H1 (cell line): ENCODE measurements at regions not wholly inside any gene's neighbourhood (a gene's known extent, or its start where the extent isn't known, plus 50 kb on each side); places are given as distances from the start of the nearest gene placed in this dataset.

Experiments used
- CTCF ChIA-PET: fragments of 300-600 bp; sonication (Branson Sonifier 250); formaldehyde crosslinking; loops from one replicate; lab custom pipeline; 2021; ENCODE audit not compliant: partially characterized antibody; lab: Charles Lee
- POLR2A ChIA-PET: fragments of 300-600 bp; sonication (Branson Sonifier 250); formaldehyde crosslinking; loops from one replicate; lab custom pipeline; 2021; ENCODE audit warnings: inconsistent platforms; ENCODE audit not compliant: partially characterized antibody; lab: Charles Lee
- DNase-seq, 2 experiments: peaks; one replicate each; pipeline versions ENCODE4 v3.0.0 to v3.0.0-alpha.2; 2010 to 2022; ENCODE audit warnings: low spot score in 2 of 2, low read depth in 1 of 2, mixed read lengths in 1 of 2
- FAIRE-seq: peaks from 2 replicates; lab custom pipeline; 2011; peaks lifted over from hg19 to GRCh38; lab: Jason Lieb, UNC
- H2AFZ ChIP-seq: 2 replicates; pipeline ENCODE4 v1.8.1; 2012; ENCODE audit warnings: low read length, inconsistent platforms
- H2AK5ac ChIP-seq: 2 replicates; pipeline ENCODE4 v1.6.1; 2013; ENCODE audit warnings: low read depth, low read length
- H2BK120ac ChIP-seq: replicated peaks from 2 replicates; pipeline ENCODE3; 2013; ENCODE audit warnings: low read depth, low read length, inconsistent platforms
- H2BK12ac ChIP-seq: 2 replicates; pipeline ENCODE4 v1.6.1; 2013; ENCODE audit warnings: low read depth, low read length
- H2BK15ac ChIP-seq: 2 replicates; pipeline ENCODE4 v1.6.1; 2013; ENCODE audit warnings: low read length
- H2BK20ac ChIP-seq: 2 replicates; pipeline ENCODE4 v1.6.1; 2013; ENCODE audit warnings: low read length
- H2BK5ac ChIP-seq: 2 replicates; pipeline ENCODE4 v1.6.1; 2013; ENCODE audit warnings: low read depth, low read length
- H3K14ac ChIP-seq: 2 replicates; pipeline ENCODE4 v1.6.1; 2013; ENCODE audit warnings: inconsistent platforms; ENCODE audit not compliant: insufficient read length
- H3K18ac ChIP-seq: 2 replicates; pipeline ENCODE4 v1.6.1; 2013; ENCODE audit warnings: low read length; ENCODE audit errors: extremely low read depth
- H3K23ac ChIP-seq: 2 replicates; pipeline ENCODE4 v1.6.1; 2013; ENCODE audit warnings: inconsistent platforms; ENCODE audit not compliant: insufficient read length
- H3K23me2 ChIP-seq: 2 replicates; pipeline ENCODE4 v1.6.1; 2013; ENCODE audit warnings: low read depth, low read length
- H3K27ac ChIP-seq: 2 replicates; pipeline ENCODE4 v1.6.1; 2011; ENCODE audit warnings: low read depth, low read length, inconsistent platforms
- H3K27me3 ChIP-seq, 4 experiments: replicated peaks in 1 of 4; 1 replicate in 1 of 4; 2 replicates in 3 of 4; pipeline versions ENCODE4 v1.6.1 to v1.8.1; 2011 to 2013; ENCODE audit warnings: low read length in 3 of 4, mild to moderate bottlenecking in 3 of 4, inconsistent platforms in 2 of 4, mixed read lengths in 2 of 4, moderate library complexity in 1 of 4; ENCODE audit not compliant: control insufficient read depth in 3 of 4, insufficient read depth in 3 of 4; ENCODE audit errors: extremely low read depth in 1 of 4
- H3K36me3 ChIP-seq, 4 experiments: 2 replicates each; pipeline versions ENCODE4 v1.6.1 to v1.8.1; 2011 to 2013; ENCODE audit warnings: mild to moderate bottlenecking in 4 of 4, low read length in 3 of 4, moderate library complexity in 2 of 4, control low read depth in 1 of 4, inconsistent platforms in 1 of 4; ENCODE audit not compliant: insufficient read depth in 4 of 4, control insufficient read depth in 2 of 4
- H3K4ac ChIP-seq: replicated peaks from 2 replicates; pipeline ENCODE3; 2013; ENCODE audit warnings: low read length, low read depth, mixed read lengths, inconsistent platforms; ENCODE audit not compliant: insufficient read length
- H3K4me1 ChIP-seq, 4 experiments: replicated peaks in 1 of 4; 1 replicate in 1 of 4; 2 replicates in 3 of 4; pipeline versions ENCODE4 v1.6.1 to v1.8.1; 2011 to 2013; ENCODE audit warnings: low read length in 3 of 4, inconsistent platforms in 2 of 4, mixed read lengths in 1 of 4; ENCODE audit not compliant: insufficient read depth in 4 of 4, control insufficient read depth in 3 of 4
- H3K4me2 ChIP-seq, 2 experiments: 2 replicates each; pipeline versions ENCODE4 v1.6.1 to v1.8.1; 2011 to 2013; ENCODE audit warnings: low read depth in 2 of 2, low read length in 2 of 2, control low read depth in 1 of 2, inconsistent platforms in 1 of 2, mild to moderate bottlenecking in 1 of 2; ENCODE audit not compliant: insufficient read depth in 1 of 2
- H3K4me3 ChIP-seq, 4 experiments: fragments of 200-600, 300-600 bp in 1 of 4; sonication (generic), shearing (Covaris generic), sonication (Bioruptor Twin) in 1 of 4; 2 replicates each; pipeline versions ENCODE4 v1.5.1 to v1.8.1; 2011 to 2016; ENCODE audit warnings: low read length in 4 of 4, low read depth in 3 of 4, control low read depth in 2 of 4, inconsistent platforms in 2 of 4, mild to moderate bottlenecking in 2 of 4, mixed read lengths in 1 of 4, moderate library complexity in 1 of 4; ENCODE audit not compliant: insufficient read depth in 2 of 4; ENCODE audit errors: extremely low read depth in 1 of 4
- H3K56ac ChIP-seq: replicated peaks from 2 replicates; pipeline ENCODE3; 2013; ENCODE audit warnings: low read depth, mild to moderate bottlenecking, mixed read lengths, low read length, inconsistent platforms; ENCODE audit not compliant: insufficient read length
- H3K79me1 ChIP-seq: 2 replicates; pipeline ENCODE4 v1.6.1; 2013; ENCODE audit warnings: low read depth, low read length, control low read depth
- H3K79me2 ChIP-seq, 2 experiments: 2 replicates each; pipeline versions ENCODE4 v1.6.1 to v1.8.1; 2012 to 2013; ENCODE audit warnings: low read length in 2 of 2, mild to moderate bottlenecking in 2 of 2, inconsistent platforms in 1 of 2; ENCODE audit not compliant: insufficient read depth in 2 of 2, control insufficient read depth in 1 of 2
- H3K9ac ChIP-seq, 4 experiments: replicated peaks in 1 of 4; 1 replicate in 1 of 4; 2 replicates in 3 of 4; pipeline versions ENCODE4 v1.6.1 to v1.8.1; 2011 to 2013; ENCODE audit warnings: low read depth in 3 of 4, low read length in 3 of 4, control low read depth in 2 of 4, mild to moderate bottlenecking in 2 of 4, moderate library complexity in 2 of 4, inconsistent platforms in 1 of 4; ENCODE audit errors: extremely low read depth in 1 of 4
- H3K9me3 ChIP-seq, 2 experiments: 2 replicates each; pipeline versions ENCODE4 v1.6.1 to v1.8.1; 2012 to 2013; ENCODE audit warnings: mild to moderate bottlenecking in 2 of 2, moderate library complexity in 2 of 2, control low read depth in 1 of 2, inconsistent platforms in 1 of 2, low read depth in 1 of 2, low read length in 1 of 2, mixed read lengths in 1 of 2; ENCODE audit not compliant: insufficient read depth in 2 of 2
- H4K20me1 ChIP-seq, 2 experiments: replicated peaks in 1 of 2; 2 replicates each; pipeline versions ENCODE3 to v1.8.1; 2011 to 2013; ENCODE audit warnings: inconsistent platforms in 2 of 2, low read length in 2 of 2, mild to moderate bottlenecking in 1 of 2; ENCODE audit not compliant: insufficient read depth in 2 of 2, control insufficient read depth in 1 of 2
- H4K5ac ChIP-seq: 2 replicates; pipeline ENCODE4 v1.6.1; 2013; ENCODE audit warnings: low read length, low read depth, mixed read lengths, inconsistent platforms; ENCODE audit not compliant: insufficient read length
- H4K8ac ChIP-seq: 2 replicates; pipeline ENCODE4 v1.8.0; 2013; ENCODE audit warnings: mild to moderate bottlenecking, moderate library complexity, low read length, inconsistent platforms; ENCODE audit not compliant: insufficient read depth; ENCODE audit errors: extremely low read depth
- H4K91ac ChIP-seq: replicated peaks from 2 replicates; pipeline ENCODE3; 2013; ENCODE audit warnings: low read length, mixed read lengths, inconsistent platforms; ENCODE audit not compliant: insufficient read length
- BCL11A ChIP-seq, 2 experiments: IDR thresholded peaks; one replicate each; pipeline ENCODE4 v1.6.1; 2011; ENCODE audit warnings: low read depth in 2 of 2, low read length in 2 of 2, mild to moderate bottlenecking in 2 of 2
- CEBPB ChIP-seq: IDR thresholded peaks from 2 replicates; pipeline ENCODE4 v1.6.1; 2012; ENCODE audit warnings: low read depth, low read length
- CREB1 ChIP-seq: IDR thresholded peaks from 2 replicates; pipeline ENCODE4 v1.6.1; 2012; ENCODE audit warnings: inconsistent platforms
- EP300 ChIP-seq, 2 experiments: IDR thresholded peaks; 1 replicate in 1 of 2; 2 replicates in 1 of 2; pipeline ENCODE4 v1.6.1; 2011 to 2012; ENCODE audit warnings: low read depth in 2 of 2, low read length in 2 of 2, mild to moderate bottlenecking in 2 of 2, borderline replicate concordance in 1 of 2, inconsistent platforms in 1 of 2, moderate library complexity in 1 of 2
- FOSL1 ChIP-seq: IDR thresholded peaks from 2 replicates; pipeline ENCODE4 v1.6.1; 2011; ENCODE audit warnings: mild to moderate bottlenecking, low read depth, low read length, moderate library complexity; ENCODE audit not compliant: insufficient read depth
- JUN ChIP-seq: IDR thresholded peaks from 2 replicates; pipeline ENCODE4 v1.6.1; 2011; ENCODE audit warnings: low read depth, mild to moderate bottlenecking, improper control_type of control experiment, low read length
- KDM4A ChIP-seq: IDR thresholded peaks from one replicate; pipeline ENCODE4 v1.7.1; 2012; ENCODE audit warnings: low read depth, mild to moderate bottlenecking, moderate library complexity, low read length, inconsistent platforms; ENCODE audit not compliant: severe bottlenecking
- RAD21 ChIP-seq, 2 experiments: IDR thresholded peaks in 1 of 2; conservative IDR thresholded peaks in 1 of 2; 2 replicates each; pipeline ENCODE4 v1.6.1; 2011; ENCODE audit warnings: low read depth in 2 of 2, low read length in 2 of 2, improper control_type of control experiment in 1 of 2, inconsistent platforms in 1 of 2, mild to moderate bottlenecking in 1 of 2, moderate library complexity in 1 of 2
- TBP ChIP-seq: IDR thresholded peaks from 2 replicates; pipeline ENCODE4 v1.6.1; 2011; ENCODE audit warnings: low read depth, low read length, improper control_type of control experiment
- WGBS, 2 experiments: shearing (Covaris generic) in 1 of 2; methylation state at CpG; one replicate each; pipeline versions ENCODE4 v1.1.6 to v1.1.7; 2013 to 2015; ENCODE audit warnings: low lambda C conversion rate in 2 of 2, mixed read lengths in 2 of 2, inconsistent platforms in 1 of 2, low coverage in 1 of 2, missing lambda C conversion rate in 1 of 2; ENCODE audit not compliant: insufficient replicate concordance in 2 of 2, insufficient coverage in 1 of 2, insufficient read length in 1 of 2; ENCODE audit errors: extremely low coverage in 1 of 2, missing lambda C conversion rate in 1 of 2; 5-methylcytosine and 5-hydroxymethylcytosine counted together
- TF ChIP-seq, protein P1 (sequence below), 3 experiments: IDR thresholded peaks; 1 replicate in 2 of 3; 2 replicates in 1 of 3; pipeline versions ENCODE4 v1.5.1 to v1.6.1; 2011; ENCODE audit warnings: low read length in 3 of 3, mild to moderate bottlenecking in 3 of 3, inconsistent platforms in 2 of 3, low read depth in 1 of 3, moderate library complexity in 1 of 3; ENCODE audit not compliant: insufficient read depth in 1 of 3; ENCODE audit errors: control extremely low read depth in 1 of 3
- TF ChIP-seq, protein P2 (sequence below): IDR thresholded peaks from 2 replicates; pipeline ENCODE4 v1.6.1; 2011; ENCODE audit warnings: low read depth, mild to moderate bottlenecking, low read length; ENCODE audit not compliant: insufficient read depth

DNA sequence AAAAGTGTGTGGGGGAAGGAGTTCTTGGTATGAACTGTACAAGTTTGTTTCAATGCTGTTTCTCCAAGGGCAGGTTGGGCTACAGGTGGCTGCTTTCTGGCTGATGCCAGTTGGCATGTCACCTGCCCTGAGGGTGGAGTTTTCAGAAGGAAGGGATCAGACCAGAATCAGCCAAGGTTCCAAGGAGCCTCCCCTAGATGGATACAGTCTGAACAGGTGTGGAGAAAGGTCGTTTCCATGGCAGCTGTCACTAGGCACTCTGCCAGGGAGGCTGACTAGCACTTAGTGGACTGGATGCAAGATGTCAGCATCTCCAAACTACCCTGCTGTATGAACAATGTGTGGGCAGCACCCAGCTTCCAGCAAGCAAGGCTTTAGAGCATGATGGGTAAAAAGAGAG is 444.4 kb upstream of the HNRNPA3 start:
- Histone ChIP-seq H3K14ac (no peak overlapping the region), H4K5ac (no peak overlapping the region), H3K23me2 (no peaks in the 10 kb centered on the region), H3K36me3 (0 out of 8 replicates have a peak, but pooled peaks cover 0 to under 1% (median 0%) of the 10 kb centered on the region in 4 experiments), H2BK15ac (no peak overlapping the region), H3K27me3 (no peaks in the 10 kb centered on the region), H2AK5ac (no peak overlapping the region), H2BK20ac (no peak overlapping the region), H3K27ac (no peak overlapping the region), H3K79me1 (no peaks in the 10 kb centered on the region), H3K4me3 (no peak overlapping the region), H3K9me3 (peaks cover 9 to 19% of the 10 kb centered on the region in 2 experiments), H2BK12ac (no peak overlapping the region), H3K4ac (no peak overlapping the region), H3K18ac (no peak overlapping the region), H3K9ac (no peak overlapping the region), H2BK120ac (no peak overlapping the region), H2BK5ac (no peak overlapping the region), H3K4me2 (no peak overlapping the region), H3K79me2 (no peaks in the 10 kb centered on the region), H3K56ac (no peak overlapping the region), H4K8ac (no peak overlapping the region), H3K4me1 (peaks cover 7 to 23% (median 20%) of the 10 kb centered on the region in 4 experiments; a peak in 6 of 7 replicates), H4K91ac (no peak overlapping the region), H4K20me1 (no peaks in the 10 kb centered on the region), H2AFZ (no peak overlapping the region), H3K23ac (no peak overlapping the region)
- 93% methylated on average over 1 of the region's 1 CpG; no CpG with 5 or more reads in 1 of the 2 experiments for WGBS, 2 experiments
- ChIA-PET CTCF (interaction anchor here (1.0 to 2.5 kb wide), 4 partner anchors 14 to 116 kb away, joined by 3 to 7 read pairs (median 3); no protein-coding TSS in a partner anchor), POLR2A (no interaction called here)
- no peak for FAIRE-seq
- no peak for TF ChIP-seq EP300 (IDR thresholded peaks at IDR 0.05; ENCODE audit: borderline replicate concordance in 1 of 2, low read depth in 2 of 2, low read length in 2 of 2)
- TF ChIP-seq JUN = no peak
- TF ChIP-seq, protein P1, sequence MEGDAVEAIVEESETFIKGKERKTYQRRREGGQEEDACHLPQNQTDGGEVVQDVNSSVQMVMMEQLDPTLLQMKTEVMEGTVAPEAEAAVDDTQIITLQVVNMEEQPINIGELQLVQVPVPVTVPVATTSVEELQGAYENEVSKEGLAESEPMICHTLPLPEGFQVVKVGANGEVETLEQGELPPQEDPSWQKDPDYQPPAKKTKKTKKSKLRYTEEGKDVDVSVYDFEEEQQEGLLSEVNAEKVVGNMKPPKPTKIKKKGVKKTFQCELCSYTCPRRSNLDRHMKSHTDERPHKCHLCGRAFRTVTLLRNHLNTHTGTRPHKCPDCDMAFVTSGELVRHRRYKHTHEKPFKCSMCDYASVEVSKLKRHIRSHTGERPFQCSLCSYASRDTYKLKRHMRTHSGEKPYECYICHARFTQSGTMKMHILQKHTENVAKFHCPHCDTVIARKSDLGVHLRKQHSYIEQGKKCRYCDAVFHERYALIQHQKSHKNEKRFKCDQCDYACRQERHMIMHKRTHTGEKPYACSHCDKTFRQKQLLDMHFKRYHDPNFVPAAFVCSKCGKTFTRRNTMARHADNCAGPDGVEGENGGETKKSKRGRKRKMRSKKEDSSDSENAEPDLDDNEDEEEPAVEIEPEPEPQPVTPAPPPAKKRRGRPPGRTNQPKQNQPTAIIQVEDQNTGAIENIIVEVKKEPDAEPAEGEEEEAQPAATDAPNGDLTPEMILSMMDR (IDR thresholded peaks at IDR 0.05; ENCODE audit: control extremely low read depth in 1 of 3, insufficient read depth in 1 of 3, low read depth in 1 of 3, low read length in 3 of 3) = no peak
- TF ChIP-seq CREB1 = no peak
- no peak for TF ChIP-seq TBP
- no peak for TF ChIP-seq BCL11A (IDR thresholded peaks at IDR 0.05; ENCODE audit: low read depth in 2 of 2, low read length in 2 of 2)
- no peak for TF ChIP-seq RAD21 (IDR thresholded peaks at IDR 0.05 in 1 of 2, conservative IDR thresholded peaks at IDR 0.05 in 1 of 2; ENCODE audit: low read depth in 2 of 2, low read length in 2 of 2)
- TF ChIP-seq CEBPB = no peak
- TF ChIP-seq, protein P2, sequence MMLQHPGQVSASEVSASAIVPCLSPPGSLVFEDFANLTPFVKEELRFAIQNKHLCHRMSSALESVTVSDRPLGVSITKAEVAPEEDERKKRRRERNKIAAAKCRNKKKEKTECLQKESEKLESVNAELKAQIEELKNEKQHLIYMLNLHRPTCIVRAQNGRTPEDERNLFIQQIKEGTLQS = no peak
- TF ChIP-seq FOSL1 = no peak
- no peak for TF ChIP-seq KDM4A
- no peak for DNase-seq
